MM.1S (cell line): ENCODE measurements at regions not wholly inside any gene's neighbourhood (a gene's known extent, or its start where the extent isn't known, plus 50 kb on each side); places are given as distances from the start of the nearest gene placed in this dataset.

Source experiments
- DNase-seq: peaks from one replicate; pipeline ENCODE4 v3.0.0-alpha.2; 2015
- H2AFZ ChIP-seq: fragments of 300-600 bp; sonication (generic); 2 replicates; pipeline ENCODE4 v1.6.0; 2016; ENCODE audit warnings: antibody characterized with exemption, low read length
- H3F3A ChIP-seq: fragments of 300-600 bp; sonication (generic); 2 replicates; pipeline ENCODE4 v1.6.1; 2016; ENCODE audit warnings: mild to moderate bottlenecking, antibody characterized with exemption, low read length, moderate library complexity, mixed read lengths; ENCODE audit not compliant: insufficient read depth
- H3K27ac ChIP-seq: fragments of 300-600 bp; sonication (generic); 2 replicates; pipeline ENCODE4 v1.5.1; 2016; ENCODE audit warnings: mild to moderate bottlenecking, low read length
- H3K27me3 ChIP-seq: fragments of 300-600 bp; sonication (generic); replicated peaks from 2 replicates; pipeline ENCODE4 v1.6.0; 2016; ENCODE audit warnings: low read length; ENCODE audit not compliant: insufficient read depth
- H3K36me3 ChIP-seq: fragments of 300-600 bp; sonication (generic); replicated peaks from 2 replicates; pipeline ENCODE4 v1.6.1; 2016; ENCODE audit warnings: mild to moderate bottlenecking, low read length, mixed read lengths; ENCODE audit not compliant: insufficient read depth
- H3K4me1 ChIP-seq: fragments of 300-600 bp; sonication (generic); 2 replicates; pipeline ENCODE4 v1.6.1; 2016; ENCODE audit warnings: low read length, mixed read lengths
- H3K4me2 ChIP-seq: fragments of 300-600 bp; sonication (generic); 2 replicates; pipeline ENCODE4 v1.6.0; 2016; ENCODE audit warnings: low read depth, low read length
- H3K4me3 ChIP-seq: fragments of 300-600 bp; sonication (generic); 2 replicates; pipeline ENCODE4 v1.5.1; 2016; ENCODE audit warnings: low read length, mixed read lengths
- H3K79me2 ChIP-seq: fragments of 300-600 bp; sonication (generic); 2 replicates; pipeline ENCODE4 v1.6.1; 2016; ENCODE audit warnings: mixed run types, low read length, mixed read lengths
- H3K9ac ChIP-seq: fragments of 300-600 bp; sonication (generic); 2 replicates; pipeline ENCODE4 v1.6.1; 2016; ENCODE audit warnings: low read length, mixed read lengths
- H3K9me2 ChIP-seq: fragments of 300-600 bp; sonication (generic); replicated peaks from 2 replicates; pipeline ENCODE4 v1.6.1; 2016; ENCODE audit warnings: mild to moderate bottlenecking, low read length, mixed read lengths; ENCODE audit not compliant: insufficient read depth
- H3K9me3 ChIP-seq: fragments of 300-600 bp; sonication (generic); replicated peaks from 2 replicates; pipeline ENCODE4 v1.6.1; 2016; ENCODE audit warnings: mild to moderate bottlenecking, low read length, mixed read lengths; ENCODE audit not compliant: insufficient read depth
- H4K20me1 ChIP-seq: fragments of 300-600 bp; sonication (generic); 2 replicates; pipeline ENCODE4 v1.6.1; 2016; ENCODE audit warnings: mild to moderate bottlenecking, low read length, moderate library complexity, mixed read lengths; ENCODE audit not compliant: insufficient read depth
- CTCF ChIP-seq: fragments of 300-600 bp; sonication (generic); IDR thresholded peaks from 2 replicates; pipeline ENCODE4 v1.5.1; 2016; ENCODE audit warnings: antibody characterized with exemption, low read length, mixed read lengths
- EZH2 ChIP-seq: fragments of 300-600 bp; sonication (generic); optimal IDR thresholded peaks from 2 replicates; pipeline ENCODE3; 2017; ENCODE audit warnings: low read depth, mild to moderate bottlenecking, antibody characterized with exemption, low read length, mixed read lengths
- EZH2phosphoT487 ChIP-seq: fragments of 300-600 bp; sonication (generic); IDR thresholded peaks from 2 replicates; pipeline ENCODE4 v1.6.1; 2018; ENCODE audit warnings: antibody characterized with exemption, low read length

- no peaks in the 10 kb centered on the region for H3K79me2 ChIP-seq
- H3K4me3 ChIP-seq: no peak overlapping the region
- no peak for DNase-seq
- no peak overlapping the region for H3K27ac ChIP-seq
- H3K9ac ChIP-seq: no peak overlapping the region
- H3K27me3 ChIP-seq: no peaks in the 10 kb centered on the region
- TF ChIP-seq CTCF (no peak), EZH2 (no peak), EZH2phosphoT487 (no peak)
- H3F3A ChIP-seq: peaks cover 12% of the 10 kb centered on the region
- H3K9me2 ChIP-seq: no peaks in the 10 kb centered on the region
- no peak overlapping the region for H2AFZ ChIP-seq
- H3K9me3 ChIP-seq: no peaks in the 10 kb centered on the region; the same call in 1 of the 2 replicates
- H3K4me1 ChIP-seq: peaks cover 20% of the 10 kb centered on the region
- H4K20me1 ChIP-seq: no peaks in the 10 kb centered on the region
- H3K36me3 ChIP-seq: no peaks in the 10 kb centered on the region
- H3K4me2 ChIP-seq: no peak overlapping the region
Measured at GRCh38 chr3:153617463-153617862, 455.4 kb downstream of the RAP2B start.

- Histone ChIP-seq H3K9me2 (no peaks in the 10 kb centered on the region), H3K4me2 (no peak overlapping the region), H3K9me3 (no peaks in the 10 kb centered on the region; the same call in 1 of the 2 replicates), H3K79me2 (no peaks in the 10 kb centered on the region), H3F3A (peaks cover 18% of the 10 kb centered on the region), H3K9ac (no peak overlapping the region), H3K27me3 (no peaks in the 10 kb centered on the region), H3K4me1 (peaks cover 26% of the 10 kb centered on the region), H3K4me3 (no peak overlapping the region), H2AFZ (no peak overlapping the region), H3K27ac (no peak overlapping the region), H4K20me1 (no peaks in the 10 kb centered on the region), H3K36me3 (no peaks in the 10 kb centered on the region)
- TF ChIP-seq CTCF (no peak), EZH2 (no peak), EZH2phosphoT487 (no peak)
- no peak for DNase-seq
Measured at GRCh38 chr3:153618176-153618575, 456.1 kb downstream of the RAP2B start.

GRCh38 chr3:153619268-153619667 lies 457.2 kb downstream of the RAP2B start:
- no peak overlapping the region for H3K27ac ChIP-seq
- no peak for TF ChIP-seq EZH2phosphoT487
- no peak for TF ChIP-seq EZH2
- no peak for TF ChIP-seq CTCF
- peaks cover 22% of the 10 kb centered on the region for H3F3A ChIP-seq
- no peaks in the 10 kb centered on the region for H4K20me1 ChIP-seq
- peaks cover 37% of the 10 kb centered on the region for H3K4me1 ChIP-seq
- no peak overlapping the region for H2AFZ ChIP-seq
- no peaks in the 10 kb centered on the region for H3K79me2 ChIP-seq
- H3K9me3 ChIP-seq: no peaks in the 10 kb centered on the region; the same call in 1 of the 2 replicates
- H3K36me3 ChIP-seq: no peaks in the 10 kb centered on the region
- no peak overlapping the region for H3K4me3 ChIP-seq
- no peak for DNase-seq
- no peak overlapping the region for H3K4me2 ChIP-seq
- H3K9me2 ChIP-seq: no peaks in the 10 kb centered on the region
- H3K27me3 ChIP-seq: no peaks in the 10 kb centered on the region
- no peak overlapping the region for H3K9ac ChIP-seq
